ENCODE measurements at regions not wholly inside any gene's neighbourhood (a gene's known extent, or its start where the extent isn't known, plus 50 kb on each side); places are given as distances from the start of the nearest gene placed in this dataset.

GRCh38 chr18:60838677-60839076, 466.1 kb upstream of the MC4R start:
- BruUV-seq (replicated peaks), result no TSS peak
- ATAC-seq, result no peak
- Histone ChIP-seq H3K36me3 (ENCODE audit: control insufficient read depth, insufficient read depth, low read length) (no peaks in the 10 kb centered on the region), H3K9me3 (ENCODE audit: control insufficient read depth, insufficient read depth, low read depth, low read length) (no peaks in the 10 kb centered on the region), H3K4me1 (ENCODE audit: control insufficient read depth, insufficient read depth, low read length) (no peaks in the 10 kb centered on the region), H3K4me3 (ENCODE audit: low read depth in 2 of 2, low read length in 2 of 2) (no peak overlapping the region), H3K27me3 (ENCODE audit: control insufficient read depth, insufficient read depth, low read length) (no peaks in the 10 kb centered on the region), H3K27ac (ENCODE audit: low read length) (no peak overlapping the region)
- intact Hi-C loops (cut with micrococcal nuclease; ENCODE audit: unreplicated experiment), result no loop called here
- in situ Hi-C loops (cut with HindIII; ENCODE audit: low pct_unique_long_range_greater_than_20kb, low sequenced_read_pairs), result no loop called here
- ChIA-PET POLR2A (no interaction called here), CTCF (no interaction called here)
- no peak for DNase-seq (ENCODE audit: low read depth, low spot score)
- no peak for TF ChIP-seq CTCF (IDR thresholded peaks at IDR 0.05)
- TF ChIP-seq REST (IDR thresholded peaks at IDR 0.05; ENCODE audit: insufficient read depth in 1 of 2, low read depth in 2 of 2, low read length in 1 of 2), result no peak
- TF ChIP-seq POLR2AphosphoS5 (IDR thresholded peaks at IDR 0.05; ENCODE audit: low read depth, low read length), result no peak
- no peak for TF ChIP-seq SIN3A (IDR thresholded peaks at IDR 0.05; ENCODE audit: borderline replicate concordance, insufficient read depth, low read depth, low read length)
- no peak for TF ChIP-seq TCF7L2 (IDR thresholded peaks at IDR 0.05; ENCODE audit: low read depth, low read length)

- in situ Hi-C loops (cut with HindIII; ENCODE audit: low pct_unique_long_range_greater_than_20kb, low sequenced_read_pairs) (no loop called here), intact Hi-C loops (cut with micrococcal nuclease; ENCODE audit: unreplicated experiment) (no loop called here)
- no peak for ATAC-seq
- no peak for TF ChIP-seq SIN3A (IDR thresholded peaks at IDR 0.05; ENCODE audit: borderline replicate concordance, insufficient read depth, low read depth, low read length)
- no peak for TF ChIP-seq CTCF (IDR thresholded peaks at IDR 0.05)
- no peak for TF ChIP-seq TCF7L2 (IDR thresholded peaks at IDR 0.05; ENCODE audit: low read depth, low read length)
- no peak for TF ChIP-seq POLR2AphosphoS5 (IDR thresholded peaks at IDR 0.05; ENCODE audit: low read depth, low read length)
- TF ChIP-seq REST (IDR thresholded peaks at IDR 0.05; ENCODE audit: insufficient read depth in 1 of 2, low read depth in 2 of 2, low read length in 1 of 2), result no peak
- H3K36me3 ChIP-seq (ENCODE audit: control insufficient read depth, insufficient read depth, low read length), result no peaks in the 10 kb centered on the region
- POLR2A ChIA-PET, result no interaction called here
- no peak for DNase-seq (ENCODE audit: low read depth, low spot score)
- CTCF ChIA-PET, result no interaction called here
- H3K4me3 ChIP-seq (ENCODE audit: low read depth in 2 of 2, low read length in 2 of 2), result no peak overlapping the region
- no TSS peak for BruUV-seq (replicated peaks)
- H3K27me3 ChIP-seq (ENCODE audit: control insufficient read depth, insufficient read depth, low read length), result no peaks in the 10 kb centered on the region
- H3K9me3 ChIP-seq (ENCODE audit: control insufficient read depth, insufficient read depth, low read depth, low read length), result no peaks in the 10 kb centered on the region
- no peak overlapping the region for H3K27ac ChIP-seq (ENCODE audit: low read length)
- no peaks in the 10 kb centered on the region for H3K4me1 ChIP-seq (ENCODE audit: control insufficient read depth, insufficient read depth, low read length)
Observed at GRCh38 chr18:60846396-60846795, 473.8 kb upstream of the MC4R start.
